GM06990 (cell line): ENCODE measurements at regions not wholly inside any gene's neighbourhood (a gene's known extent, or its start where the extent isn't known, plus 50 kb on each side); places are given as distances from the start of the nearest gene placed in this dataset.

Experiments used
- DNase-seq: peaks from one replicate; pipeline ENCODE4 v3.0.0-alpha.2; 2011; ENCODE audit not compliant: insufficient read length; ENCODE audit errors: extremely low read depth
- H3K27me3 ChIP-seq: replicated peaks from 2 replicates; pipeline ENCODE4 v1.6.0; 2011; ENCODE audit warnings: low read length; ENCODE audit not compliant: control insufficient read depth, insufficient read depth
- H3K36me3 ChIP-seq: 2 replicates; pipeline ENCODE4 v1.5.1; 2011; ENCODE audit warnings: low read length; ENCODE audit not compliant: control insufficient read depth, insufficient read depth
- H3K4me3 ChIP-seq: replicated peaks from 2 replicates; pipeline ENCODE4 v1.5.1; 2011; ENCODE audit warnings: low read depth, mild to moderate bottlenecking, control low read depth, low read length
- TF ChIP-seq, protein P1 (sequence below): IDR thresholded peaks from 2 replicates; pipeline ENCODE4 v1.5.1; 2011; ENCODE audit warnings: low read length, control low read depth, mild to moderate bottlenecking, inconsistent platforms; ENCODE audit not compliant: insufficient read depth, poor library complexity, severe bottlenecking

DNA sequence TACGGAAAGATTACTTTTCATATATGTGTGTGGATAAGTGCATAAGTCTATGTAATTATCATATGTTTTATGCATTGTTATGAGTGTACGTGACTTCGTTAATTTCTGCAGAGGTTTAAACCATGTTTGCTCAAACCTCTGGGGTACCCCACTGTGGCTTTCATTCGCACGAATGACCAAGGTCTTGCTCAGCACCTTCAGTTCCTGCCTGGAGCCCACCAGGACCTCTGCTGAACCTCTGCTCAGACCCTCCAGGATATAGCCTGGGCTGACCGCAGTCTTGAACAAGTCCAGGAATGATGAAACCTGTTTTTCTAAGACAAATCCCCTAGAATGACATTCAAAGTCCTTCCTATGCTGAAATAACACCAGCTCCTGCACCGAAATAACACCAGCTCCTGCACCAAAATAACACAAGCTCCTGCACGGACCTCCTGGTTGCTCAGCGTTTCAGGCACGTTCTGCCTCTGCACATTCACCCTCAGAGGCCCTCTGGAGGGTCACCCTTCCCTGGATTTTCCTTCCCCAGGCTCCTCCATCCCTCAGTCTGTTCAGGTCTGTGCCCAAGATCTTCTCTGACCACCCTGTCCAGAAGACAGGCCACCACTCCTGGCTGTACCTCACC is 99.7 kb upstream of the BOD1 start:
- Histone ChIP-seq H3K4me3 (no peak overlapping the region), H3K36me3 (no peaks in the 10 kb centered on the region), H3K27me3 (no peaks in the 10 kb centered on the region)
- no peak for DNase-seq
- TF ChIP-seq, protein P1, sequence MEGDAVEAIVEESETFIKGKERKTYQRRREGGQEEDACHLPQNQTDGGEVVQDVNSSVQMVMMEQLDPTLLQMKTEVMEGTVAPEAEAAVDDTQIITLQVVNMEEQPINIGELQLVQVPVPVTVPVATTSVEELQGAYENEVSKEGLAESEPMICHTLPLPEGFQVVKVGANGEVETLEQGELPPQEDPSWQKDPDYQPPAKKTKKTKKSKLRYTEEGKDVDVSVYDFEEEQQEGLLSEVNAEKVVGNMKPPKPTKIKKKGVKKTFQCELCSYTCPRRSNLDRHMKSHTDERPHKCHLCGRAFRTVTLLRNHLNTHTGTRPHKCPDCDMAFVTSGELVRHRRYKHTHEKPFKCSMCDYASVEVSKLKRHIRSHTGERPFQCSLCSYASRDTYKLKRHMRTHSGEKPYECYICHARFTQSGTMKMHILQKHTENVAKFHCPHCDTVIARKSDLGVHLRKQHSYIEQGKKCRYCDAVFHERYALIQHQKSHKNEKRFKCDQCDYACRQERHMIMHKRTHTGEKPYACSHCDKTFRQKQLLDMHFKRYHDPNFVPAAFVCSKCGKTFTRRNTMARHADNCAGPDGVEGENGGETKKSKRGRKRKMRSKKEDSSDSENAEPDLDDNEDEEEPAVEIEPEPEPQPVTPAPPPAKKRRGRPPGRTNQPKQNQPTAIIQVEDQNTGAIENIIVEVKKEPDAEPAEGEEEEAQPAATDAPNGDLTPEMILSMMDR: no peak

DNA sequence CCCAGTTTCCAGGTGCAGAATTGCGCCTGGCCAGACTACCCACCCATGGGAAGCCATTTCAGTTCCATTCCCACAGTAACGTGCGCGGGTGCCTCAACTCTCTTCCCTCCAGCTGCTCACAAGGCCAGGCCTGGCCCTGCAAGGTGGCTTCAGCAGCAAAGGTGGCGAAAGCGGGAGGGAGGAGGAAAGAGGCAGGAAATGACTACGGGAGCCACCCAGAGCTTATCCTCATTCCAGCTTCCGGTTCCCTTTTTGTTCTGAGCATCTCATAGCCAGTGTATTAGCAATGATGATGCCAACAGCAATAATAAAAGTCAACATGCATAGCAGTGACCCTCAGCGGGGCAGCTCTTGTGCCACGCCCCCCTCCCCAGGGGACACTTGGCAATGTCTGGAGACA is 101.5 kb upstream of the BOD1 start:
- no peaks in the 10 kb centered on the region for H3K36me3 ChIP-seq
- TF ChIP-seq, protein P1: no peak
- H3K27me3 ChIP-seq: no peaks in the 10 kb centered on the region
- H3K4me3 ChIP-seq: no peak overlapping the region
- DNase-seq: no peak

DNA sequence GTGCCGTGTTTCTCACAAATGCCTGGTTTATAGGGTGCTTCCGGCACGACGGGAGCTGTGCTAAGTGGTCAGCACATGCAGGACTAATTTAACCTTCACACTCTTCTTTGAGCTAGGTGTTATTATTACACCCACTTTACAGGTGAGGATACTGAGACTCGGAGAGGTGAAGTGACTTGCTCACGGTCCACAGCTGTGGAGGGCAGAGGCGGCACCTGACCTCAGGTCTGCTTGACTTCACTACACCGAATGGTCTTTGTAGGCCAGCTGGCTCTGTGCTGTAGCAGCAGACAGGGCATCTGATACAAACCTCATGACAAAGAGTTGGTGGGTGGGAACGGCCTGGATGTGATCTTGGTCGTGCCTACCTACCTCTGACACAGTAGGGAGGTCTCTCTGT is 102.0 kb upstream of the BOD1 start:
- TF ChIP-seq, protein P1: no peak
- Histone ChIP-seq H3K27me3 (no peaks in the 10 kb centered on the region), H3K36me3 (no peaks in the 10 kb centered on the region), H3K4me3 (no peak overlapping the region)
- no peak for DNase-seq

DNA sequence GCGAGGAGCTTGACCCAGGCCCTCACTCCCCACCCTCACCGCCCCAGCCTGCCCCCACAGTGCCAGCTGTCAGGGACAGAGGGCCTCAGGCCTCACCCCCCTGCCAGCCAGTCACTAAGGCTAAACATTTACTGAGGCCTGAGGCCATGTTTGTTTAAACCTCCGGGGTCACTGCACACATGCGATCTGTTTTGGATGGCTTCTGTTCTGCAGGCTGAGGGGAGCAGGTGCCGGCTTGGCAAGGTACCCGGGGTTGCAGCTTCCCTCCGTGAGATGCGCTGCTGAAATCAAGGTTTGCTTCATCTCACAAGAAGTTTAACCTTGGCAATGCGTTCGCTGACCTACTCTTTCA is 103.3 kb upstream of the BOD1 start:
- Histone ChIP-seq H3K36me3 (no peaks in the 10 kb centered on the region), H3K4me3 (no peak overlapping the region), H3K27me3 (no peaks in the 10 kb centered on the region)
- DNase-seq: no peak
- TF ChIP-seq, protein P1: no peak

DNA sequence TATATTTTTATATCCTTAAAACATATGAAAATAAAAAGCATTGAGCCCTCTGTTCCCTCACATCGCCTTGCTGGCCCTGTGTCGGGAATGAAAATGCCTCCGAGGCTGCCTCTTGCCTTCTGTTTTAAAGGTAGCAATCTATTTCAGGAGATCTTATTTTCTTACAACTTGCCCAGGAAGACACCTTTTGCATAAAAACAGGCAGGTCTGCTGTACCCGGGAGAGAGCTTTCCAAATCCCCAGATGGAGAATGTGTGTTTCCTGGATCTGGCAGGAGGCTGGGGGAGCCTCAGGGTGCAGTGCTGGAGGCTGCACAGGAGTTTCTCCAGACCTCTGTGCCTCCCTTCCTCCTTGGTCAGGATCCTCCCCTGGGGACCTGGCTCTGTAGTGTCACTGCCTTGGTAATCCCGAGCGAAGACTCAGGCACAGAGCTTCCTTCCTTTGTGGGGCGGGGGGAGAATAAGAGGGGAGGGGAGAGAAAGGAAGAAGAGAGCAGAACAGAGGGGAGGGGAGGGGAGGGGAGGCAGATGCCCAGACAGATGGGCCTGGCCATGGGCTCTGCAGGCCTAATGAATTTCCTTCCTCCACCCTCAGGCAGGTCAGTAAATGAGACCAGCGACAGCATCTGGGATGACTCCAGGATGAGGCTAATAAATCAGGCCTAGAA is 104.0 kb upstream of the BOD1 start:
- no peaks in the 10 kb centered on the region for H3K36me3 ChIP-seq
- DNase-seq: no peak

More for the DNA sequence above, 104.0 kb upstream of the BOD1 start:
- Histone ChIP-seq H3K4me3 (no peak overlapping the region), H3K27me3 (no peaks in the 10 kb centered on the region)
- TF ChIP-seq, protein P1: no peak
